Activated T-cell treated with anti-CD3 and anti-CD28 coated beads, Interleukin-2, amount 50 U/mL, for 24 hours (primary cell): ENCODE measurements at regions not wholly inside any gene's neighbourhood (a gene's known extent, or its start where the extent isn't known, plus 50 kb on each side); places are given as distances from the start of the nearest gene placed in this dataset.

Source experiments
- DNase-seq: peaks from one replicate; pipeline ENCODE4 v3.0.0-alpha.2; 2020
- H3K27ac Mint-ChIP-seq: 2 replicates; pipeline ENCODE4 v1.8.0; 2020; ENCODE audit warnings: mild to moderate bottlenecking, mixed read lengths
- H3K27me3 Mint-ChIP-seq: 2 replicates; pipeline ENCODE4 v1.8.0; 2020; ENCODE audit warnings: mixed read lengths
- H3K36me3 Mint-ChIP-seq: 2 replicates; pipeline ENCODE4 v1.8.0; 2020; ENCODE audit warnings: low read depth, mixed read lengths
- H3K4me1 Mint-ChIP-seq: 2 replicates; pipeline ENCODE4 v1.8.0; 2020; ENCODE audit warnings: low read depth, mixed read lengths
- H3K4me3 Mint-ChIP-seq: 2 replicates; pipeline ENCODE4 v1.8.0; 2020; ENCODE audit warnings: mild to moderate bottlenecking, moderate library complexity, mixed read lengths
- H3K9me3 Mint-ChIP-seq: 2 replicates; pipeline ENCODE4 v1.8.0; 2020; ENCODE audit warnings: mixed read lengths

DNA sequence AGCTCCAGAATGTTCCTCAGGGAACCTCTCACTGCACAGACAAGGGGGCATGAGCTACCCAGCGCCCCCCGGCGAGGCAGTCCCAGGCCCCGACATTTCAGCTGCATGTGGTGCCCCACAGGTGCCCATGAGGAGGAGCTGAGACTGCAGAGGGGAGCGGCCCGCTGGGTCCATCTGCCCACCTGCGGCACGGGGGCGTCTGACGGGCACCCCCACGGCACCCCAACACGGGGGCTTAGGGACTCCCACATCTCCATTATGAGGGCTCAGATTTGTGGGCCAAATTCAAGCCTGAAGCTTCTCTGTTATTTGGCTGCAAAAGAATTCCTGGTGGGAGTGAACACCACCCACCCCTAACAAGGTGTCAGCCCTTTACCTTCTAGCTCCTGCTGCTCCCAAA is 258.4 kb downstream of the UACA start:
- Mint-ChIP-seq H3K4me1 (peaks cover 84% of the 10 kb centered on the region), H3K27ac (peak overlapping the region; percentile 85), H3K36me3 (peaks cover 3% of the 10 kb centered on the region), H3K27me3 (peaks cover 2% of the 10 kb centered on the region), H3K4me3 (no peak overlapping the region), H3K9me3 (peaks cover 8% of the 10 kb centered on the region)
- DNase-seq: no peak

DNA sequence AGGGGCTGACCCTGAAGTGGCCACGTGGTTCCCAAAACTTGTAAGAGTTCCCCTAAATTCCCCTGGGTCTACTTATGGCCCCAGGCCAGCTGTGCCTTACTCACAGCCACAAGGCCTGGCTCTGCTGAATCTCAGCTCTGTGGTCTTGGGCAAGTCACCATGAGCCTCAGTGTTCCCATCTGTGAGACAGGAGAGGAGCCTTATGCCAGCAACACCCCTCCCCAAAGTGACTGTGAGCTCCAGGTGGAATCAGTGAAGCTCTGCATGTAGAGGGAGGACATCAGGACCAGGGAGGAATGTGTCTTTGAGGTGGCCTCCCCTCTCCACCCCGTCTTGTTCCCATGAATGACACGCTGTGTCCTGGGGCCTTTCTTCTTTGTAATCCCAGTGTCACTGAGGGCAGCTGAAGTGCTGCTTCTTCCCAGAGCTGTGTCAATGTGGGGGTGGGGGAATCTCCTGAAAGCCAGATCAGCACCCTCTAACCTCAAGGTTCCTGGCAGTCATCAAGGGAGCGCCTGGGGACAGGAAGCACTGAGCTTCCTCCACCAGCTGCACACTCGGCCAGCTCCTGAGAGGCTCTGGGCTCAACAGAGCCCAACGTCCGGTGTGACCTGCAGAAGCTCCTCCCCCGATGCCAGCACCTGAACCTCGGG is 258.9 kb downstream of the UACA start:
- peak; percentile 59 for DNase-seq
- H3K27me3 Mint-ChIP-seq: peaks cover 7% of the 10 kb centered on the region
- H3K4me3 Mint-ChIP-seq: peak overlapping the region; percentile 45
- peaks cover under 1% of the 10 kb centered on the region for H3K36me3 Mint-ChIP-seq
- peaks cover 6% of the 10 kb centered on the region for H3K9me3 Mint-ChIP-seq
- H3K4me1 Mint-ChIP-seq: peaks cover 78% of the 10 kb centered on the region
- peak overlapping the region; percentile 85 for H3K27ac Mint-ChIP-seq

GRCh38 chr15:70503798-70504298 is 259.5 kb downstream of the UACA start:
- no peak for DNase-seq
- Mint-ChIP-seq H3K9me3 (peaks cover 3% of the 10 kb centered on the region), H3K4me3 (peak overlapping the region; percentile 13), H3K4me1 (peaks cover 72% of the 10 kb centered on the region), H3K27ac (peak overlapping the region; percentile 85), H3K27me3 (peaks cover 10% of the 10 kb centered on the region), H3K36me3 (no peaks in the 10 kb centered on the region)

DNA sequence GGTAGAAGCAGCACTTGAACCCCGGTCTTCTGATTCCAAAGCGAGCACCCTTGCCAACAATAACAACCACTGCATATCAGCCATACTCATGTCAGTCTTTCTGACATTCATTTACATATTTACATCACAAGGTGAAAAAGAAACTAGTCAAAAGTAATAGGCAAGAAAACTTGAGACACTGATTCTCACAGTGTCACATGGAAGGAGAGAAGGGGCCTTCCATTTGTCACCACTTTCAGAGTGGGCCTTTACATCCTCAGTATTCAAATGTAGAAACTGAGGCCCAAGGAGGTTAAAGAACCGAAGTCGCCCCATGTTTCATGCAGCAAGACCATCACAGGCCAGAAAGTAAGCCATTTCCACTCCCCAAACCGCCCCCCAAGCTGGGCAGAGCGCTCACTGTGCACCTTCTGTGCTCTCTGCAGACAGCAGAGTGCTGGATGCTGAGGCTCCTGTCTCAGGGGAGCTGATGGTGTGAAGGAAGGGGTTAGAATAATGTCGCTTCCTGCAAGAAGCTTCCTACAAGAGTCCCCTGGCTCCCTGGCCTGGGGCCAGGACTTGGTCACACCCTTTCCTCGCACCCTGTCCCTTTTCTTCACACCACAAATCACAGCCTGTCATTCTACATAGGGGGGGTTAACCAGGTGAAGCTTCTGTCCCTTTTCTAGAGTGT is 260.1 kb downstream of the UACA start:
- Mint-ChIP-seq H3K4me1 (peaks cover 66% of the 10 kb centered on the region), H3K36me3 (no peaks in the 10 kb centered on the region), H3K9me3 (no peaks in the 10 kb centered on the region), H3K4me3 (no peak overlapping the region), H3K27me3 (peaks cover 13% of the 10 kb centered on the region), H3K27ac (peak overlapping the region; percentile 85)
- DNase-seq: peak; percentile 41

GRCh38 chr15:70502529-70502928 is 260.8 kb downstream of the UACA start:
- peak overlapping the region; percentile 16 for H3K27ac Mint-ChIP-seq
- no peak overlapping the region for H3K4me3 Mint-ChIP-seq
- H3K4me1 Mint-ChIP-seq: peaks cover 62% of the 10 kb centered on the region
- peak; percentile 31 for DNase-seq
- H3K36me3 Mint-ChIP-seq: no peaks in the 10 kb centered on the region
- no peaks in the 10 kb centered on the region for H3K9me3 Mint-ChIP-seq
- H3K27me3 Mint-ChIP-seq: peaks cover 16% of the 10 kb centered on the region

DNA sequence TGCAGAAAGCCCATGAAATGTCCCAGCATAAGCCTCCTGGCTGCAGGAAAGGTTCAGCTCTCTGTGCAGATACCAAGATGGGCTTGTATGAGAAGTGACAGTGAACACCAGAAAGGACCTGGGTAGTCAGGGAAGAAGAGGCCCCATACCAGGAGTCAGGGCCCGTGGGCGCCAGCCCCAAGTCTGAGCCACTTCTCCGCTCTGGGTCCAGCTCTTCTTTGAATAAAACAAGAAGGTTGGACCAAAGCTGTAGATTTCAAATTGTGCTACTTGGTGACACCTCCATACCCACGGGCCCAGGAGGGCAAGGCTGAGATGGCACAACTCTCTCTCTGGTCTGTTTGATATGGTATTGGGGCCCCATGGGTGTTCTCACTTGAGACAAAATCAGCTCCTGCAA is 261.5 kb downstream of the UACA start:
- Mint-ChIP-seq H3K4me1 (peaks cover 62% of the 10 kb centered on the region), H3K9me3 (no peaks in the 10 kb centered on the region), H3K36me3 (no peaks in the 10 kb centered on the region), H3K27me3 (peaks cover 17% of the 10 kb centered on the region), H3K4me3 (no peak overlapping the region), H3K27ac (no peak overlapping the region)
- peak; percentile 31 for DNase-seq

GRCh38 chr15:70501121-70501727 is 262.1 kb downstream of the UACA start:
- H3K4me3 Mint-ChIP-seq: no peak overlapping the region
- no peak overlapping the region for H3K27ac Mint-ChIP-seq
- H3K36me3 Mint-ChIP-seq: no peaks in the 10 kb centered on the region
- H3K9me3 Mint-ChIP-seq: no peaks in the 10 kb centered on the region
- H3K4me1 Mint-ChIP-seq: peaks cover 60% of the 10 kb centered on the region
- DNase-seq: peak; percentile 21
- peaks cover 23% of the 10 kb centered on the region for H3K27me3 Mint-ChIP-seq

DNA sequence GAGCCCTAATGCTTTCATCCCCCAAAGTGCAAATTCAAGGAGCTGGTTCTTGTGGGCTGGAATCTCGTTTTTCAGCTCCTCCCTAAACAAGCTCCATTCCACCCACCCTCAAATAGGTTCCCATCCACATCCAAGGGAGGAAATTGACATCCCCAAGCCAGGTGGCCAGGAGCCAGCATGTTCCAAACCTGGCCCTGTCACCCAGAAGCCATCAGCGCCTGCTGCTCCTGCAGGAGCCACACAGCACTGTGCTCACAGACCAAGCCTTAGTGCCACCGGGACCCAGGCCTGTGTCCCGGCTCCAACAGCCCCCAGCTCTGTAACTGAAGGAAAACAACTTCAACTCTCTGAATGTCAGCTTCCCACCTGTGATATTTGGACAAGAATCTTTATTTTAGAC is 263.6 kb downstream of the UACA start:
- Mint-ChIP-seq H3K36me3 (no peaks in the 10 kb centered on the region), H3K4me3 (no peak overlapping the region), H3K27me3 (peaks cover 29% of the 10 kb centered on the region), H3K4me1 (peaks cover 58% of the 10 kb centered on the region), H3K27ac (no peak overlapping the region), H3K9me3 (no peaks in the 10 kb centered on the region)
- peak; percentile 28 for DNase-seq

- Mint-ChIP-seq H3K4me1 (peaks cover 58% of the 10 kb centered on the region), H3K27ac (no peak overlapping the region), H3K27me3 (peaks cover 31% of the 10 kb centered on the region), H3K9me3 (no peaks in the 10 kb centered on the region), H3K4me3 (no peak overlapping the region), H3K36me3 (no peaks in the 10 kb centered on the region)
- DNase-seq: peak; percentile 25
Observed at GRCh38 chr15:70498096-70498626, 265.2 kb downstream of the UACA start.

DNA sequence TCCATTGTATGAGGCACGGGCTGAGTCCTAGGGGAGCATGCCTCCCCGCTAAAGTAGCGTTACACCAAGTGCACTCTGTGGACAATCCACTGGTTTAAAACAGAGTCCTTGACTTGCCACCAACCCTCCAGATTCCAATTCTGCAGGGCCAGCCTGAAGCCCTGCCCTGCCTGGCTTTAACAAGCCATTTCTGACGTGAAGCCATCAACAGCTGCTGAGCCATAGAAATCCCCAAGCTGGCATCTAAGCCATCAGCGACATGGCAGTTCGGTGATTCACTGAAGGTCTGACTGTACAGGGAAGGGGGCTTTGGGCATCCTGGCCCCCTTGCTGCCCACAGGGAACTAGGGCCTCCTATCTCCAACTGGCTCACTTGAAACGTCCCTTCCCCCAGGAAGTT is 265.7 kb downstream of the UACA start:
- peaks cover 31% of the 10 kb centered on the region for H3K27me3 Mint-ChIP-seq
- H3K36me3 Mint-ChIP-seq: no peaks in the 10 kb centered on the region
- peak; percentile 30 for DNase-seq
- H3K4me3 Mint-ChIP-seq: no peak overlapping the region
- peaks cover 58% of the 10 kb centered on the region for H3K4me1 Mint-ChIP-seq
- H3K9me3 Mint-ChIP-seq: no peaks in the 10 kb centered on the region
- H3K27ac Mint-ChIP-seq: no peak overlapping the region

DNA sequence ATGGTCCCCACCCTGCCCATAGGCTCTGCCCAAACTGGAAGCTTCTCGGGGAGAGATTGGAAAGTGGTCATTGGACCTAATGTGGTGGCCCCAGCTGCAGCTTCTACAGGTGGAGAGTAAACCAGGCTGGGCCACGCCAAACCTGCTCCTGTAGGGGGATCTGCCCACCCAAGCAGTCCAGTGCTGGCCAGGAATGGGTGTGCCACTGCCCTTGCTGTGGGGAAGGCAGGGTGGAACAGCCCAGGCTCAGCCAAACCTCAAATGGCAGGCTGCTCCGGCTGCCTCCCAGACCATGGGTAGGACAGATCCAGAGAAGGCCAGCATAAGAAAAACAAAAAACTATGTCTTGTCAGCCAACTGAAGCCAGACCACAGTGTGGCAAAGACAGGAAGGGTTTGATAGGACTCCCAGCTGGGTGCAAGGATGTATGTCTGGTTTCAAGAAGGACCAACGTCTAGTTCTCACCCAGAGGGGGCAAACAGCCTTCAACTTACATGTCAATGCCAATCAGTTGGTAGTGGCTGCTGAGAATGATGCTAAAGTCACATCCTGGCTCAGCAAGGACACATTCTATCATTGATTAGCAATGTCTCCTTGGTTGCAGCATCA is 267.3 kb downstream of the UACA start:
- peaks cover 64% of the 10 kb centered on the region for H3K4me1 Mint-ChIP-seq
- no peaks in the 10 kb centered on the region for H3K36me3 Mint-ChIP-seq
- H3K4me3 Mint-ChIP-seq: no peak overlapping the region
- DNase-seq: peak; percentile 32
- no peak overlapping the region for H3K27ac Mint-ChIP-seq
- H3K27me3 Mint-ChIP-seq: peaks cover 29% of the 10 kb centered on the region
- no peaks in the 10 kb centered on the region for H3K9me3 Mint-ChIP-seq

DNA sequence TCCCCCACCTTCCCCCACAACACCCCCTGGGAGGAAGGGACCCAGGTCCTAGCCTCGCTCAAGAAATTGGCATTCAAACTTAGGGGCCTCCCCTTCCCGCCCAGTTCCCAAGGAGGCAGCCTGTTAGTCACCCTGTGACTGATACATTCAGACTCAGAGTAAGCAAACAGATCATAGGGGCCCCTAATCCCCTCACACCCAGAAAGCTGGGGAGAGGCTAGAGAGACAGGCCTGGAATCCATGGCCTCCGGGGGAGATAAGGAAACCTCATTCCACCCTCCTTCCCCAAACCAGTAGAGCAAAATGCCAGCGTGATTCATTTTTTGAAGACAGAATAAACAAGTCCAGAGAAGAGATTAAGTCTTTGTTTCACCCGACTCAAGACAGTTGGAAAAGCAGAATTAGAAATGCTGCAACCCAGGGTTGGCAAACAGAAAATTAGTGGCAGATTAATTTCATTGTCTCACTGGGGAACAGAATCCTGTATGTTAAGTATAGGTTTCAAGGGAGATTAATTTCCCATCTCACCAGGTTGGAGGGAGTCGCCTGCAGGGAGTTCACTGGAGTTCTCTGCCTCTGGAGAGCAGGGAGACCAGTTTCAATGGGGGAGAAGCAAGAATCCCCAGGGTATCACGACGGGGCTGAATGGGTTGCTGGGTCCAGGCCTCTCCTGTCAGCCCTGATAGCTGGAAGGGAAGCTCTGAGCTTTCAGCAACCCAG is 268.3 kb downstream of the UACA start:
- H3K9me3 Mint-ChIP-seq: no peaks in the 10 kb centered on the region
- no peak overlapping the region for H3K27ac Mint-ChIP-seq
- DNase-seq: peak; percentile 59
- H3K4me1 Mint-ChIP-seq: peaks cover 73% of the 10 kb centered on the region
- H3K4me3 Mint-ChIP-seq: no peak overlapping the region
- H3K27me3 Mint-ChIP-seq: peaks cover 31% of the 10 kb centered on the region
- H3K36me3 Mint-ChIP-seq: no peaks in the 10 kb centered on the region

GRCh38 chr15:70494517-70494851 is 268.9 kb downstream of the UACA start:
- no peak overlapping the region for H3K4me3 Mint-ChIP-seq
- H3K36me3 Mint-ChIP-seq: no peaks in the 10 kb centered on the region
- peaks cover 76% of the 10 kb centered on the region for H3K4me1 Mint-ChIP-seq
- H3K27ac Mint-ChIP-seq: no peak overlapping the region
- no peak for DNase-seq
- H3K27me3 Mint-ChIP-seq: peaks cover 31% of the 10 kb centered on the region
- no peaks in the 10 kb centered on the region for H3K9me3 Mint-ChIP-seq
